ENCODE measurements at regions not wholly inside any gene's neighbourhood (a gene's known extent, or its start where the extent isn't known, plus 50 kb on each side); places are given as distances from the start of the nearest gene placed in this dataset.

DNA sequence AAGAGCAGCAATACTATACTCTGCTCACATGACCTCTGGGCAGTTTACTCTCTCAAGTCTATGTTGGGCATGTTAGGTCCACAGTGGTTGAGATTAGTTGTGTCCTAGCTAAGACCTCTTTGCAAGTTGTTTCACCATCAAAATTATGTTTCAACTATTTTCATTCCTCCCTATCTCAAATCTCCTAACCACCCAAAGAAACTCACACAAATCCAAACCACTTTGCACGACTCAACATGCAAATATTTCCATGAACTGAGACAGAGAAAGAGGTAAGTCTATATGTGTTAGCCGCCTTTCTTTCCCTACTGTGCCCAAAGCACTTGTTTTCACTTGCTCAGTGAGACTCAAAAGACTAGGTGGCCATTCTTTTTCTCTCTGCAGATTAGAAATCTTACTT is 546.8 kb downstream of the TNS1 start:
- TF ChIP-seq, protein P1, sequence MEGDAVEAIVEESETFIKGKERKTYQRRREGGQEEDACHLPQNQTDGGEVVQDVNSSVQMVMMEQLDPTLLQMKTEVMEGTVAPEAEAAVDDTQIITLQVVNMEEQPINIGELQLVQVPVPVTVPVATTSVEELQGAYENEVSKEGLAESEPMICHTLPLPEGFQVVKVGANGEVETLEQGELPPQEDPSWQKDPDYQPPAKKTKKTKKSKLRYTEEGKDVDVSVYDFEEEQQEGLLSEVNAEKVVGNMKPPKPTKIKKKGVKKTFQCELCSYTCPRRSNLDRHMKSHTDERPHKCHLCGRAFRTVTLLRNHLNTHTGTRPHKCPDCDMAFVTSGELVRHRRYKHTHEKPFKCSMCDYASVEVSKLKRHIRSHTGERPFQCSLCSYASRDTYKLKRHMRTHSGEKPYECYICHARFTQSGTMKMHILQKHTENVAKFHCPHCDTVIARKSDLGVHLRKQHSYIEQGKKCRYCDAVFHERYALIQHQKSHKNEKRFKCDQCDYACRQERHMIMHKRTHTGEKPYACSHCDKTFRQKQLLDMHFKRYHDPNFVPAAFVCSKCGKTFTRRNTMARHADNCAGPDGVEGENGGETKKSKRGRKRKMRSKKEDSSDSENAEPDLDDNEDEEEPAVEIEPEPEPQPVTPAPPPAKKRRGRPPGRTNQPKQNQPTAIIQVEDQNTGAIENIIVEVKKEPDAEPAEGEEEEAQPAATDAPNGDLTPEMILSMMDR (conservative IDR thresholded peaks at IDR 0.05; ENCODE audit: low read length): no peak
- no peak for TF ChIP-seq EZH2phosphoT487 (IDR thresholded peaks at IDR 0.05; ENCODE audit: borderline replicate concordance, low read depth, low read length)
